Smooth muscle cell (in vitro differentiated cells): ENCODE measurements at regions not wholly inside any gene's neighbourhood (a gene's known extent, or its start where the extent isn't known, plus 50 kb on each side); places are given as distances from the start of the nearest gene placed in this dataset.

Experiments
- DNase-seq: peaks from one replicate; lab custom pipeline; 2025; ENCODE audit not compliant: unreplicated experiment; lab: John Stamatoyannopoulos, UW
- H2AFZ ChIP-seq: fragments of 200-600 bp; sonication (generic); 2 replicates; pipeline ENCODE4 v1.6.0; 2016; ENCODE audit warnings: antibody characterized with exemption, low read depth, mild to moderate bottlenecking
- H3F3A ChIP-seq: fragments of 200-600 bp; sonication (generic); 2 replicates; pipeline ENCODE4 v1.6.0; 2017; ENCODE audit warnings: antibody characterized with exemption, low read depth
- H3K27ac ChIP-seq: fragments of 200-600 bp; sonication (generic); 2 replicates; pipeline ENCODE4 v1.5.1; 2016; ENCODE audit warnings: low read depth, mild to moderate bottlenecking
- H3K27me3 ChIP-seq: fragments of 200-600 bp; sonication (generic); 2 replicates; pipeline ENCODE4 v1.6.1; 2016; ENCODE audit warnings: low read depth, mild to moderate bottlenecking
- H3K36me3 ChIP-seq: fragments of 200-600 bp; sonication (generic); 2 replicates; pipeline ENCODE4 v1.5.1; 2016; ENCODE audit warnings: low read depth
- H3K4me1 ChIP-seq: fragments of 200-600 bp; sonication (generic); 2 replicates; pipeline ENCODE4 v1.5.1; 2016; ENCODE audit warnings: low read depth
- H3K4me2 ChIP-seq: fragments of 200-600 bp; sonication (generic); 2 replicates; pipeline ENCODE4 v1.6.0; 2016; ENCODE audit warnings: mild to moderate bottlenecking
- H3K4me3 ChIP-seq: fragments of 200-600 bp; sonication (generic); 2 replicates; pipeline ENCODE4 v1.5.1; 2016; ENCODE audit warnings: mild to moderate bottlenecking
- H3K79me2 ChIP-seq: fragments of 200-600 bp; sonication (generic); 2 replicates; pipeline ENCODE4 v1.6.0; 2016; ENCODE audit warnings: low read depth, mild to moderate bottlenecking
- H3K9ac ChIP-seq: fragments of 200-600 bp; sonication (generic); 2 replicates; pipeline ENCODE4 v1.6.0; 2016; ENCODE audit warnings: low read depth
- H3K9me3 ChIP-seq: fragments of 200-600 bp; sonication (generic); replicated peaks from 2 replicates; pipeline ENCODE4 v1.5.1; 2016; ENCODE audit warnings: low read depth
- H4K20me1 ChIP-seq: fragments of 200-600 bp; sonication (generic); 2 replicates; pipeline ENCODE4 v1.6.0; 2016; ENCODE audit warnings: low read depth
- CTCF ChIP-seq: fragments of 200-600 bp; sonication (generic); IDR thresholded peaks from 2 replicates; pipeline ENCODE4 v1.5.1; 2017; ENCODE audit warnings: borderline replicate concordance, mild to moderate bottlenecking, antibody characterized with exemption; ENCODE audit not compliant: insufficient read depth, poor library complexity, severe bottlenecking
- WGBS: methylation state at CpG from one replicate; pipeline ENCODE4 v1.1.7; 2016; ENCODE audit warnings: low lambda C conversion rate; 5-methylcytosine and 5-hydroxymethylcytosine counted together

- Histone ChIP-seq H2AFZ (no peak overlapping the region), H3K36me3 (no peaks in the 10 kb centered on the region), H4K20me1 (no peaks in the 10 kb centered on the region), H3K9me3 (no peaks in the 10 kb centered on the region), H3K4me3 (no peak overlapping the region), H3K27me3 (no peaks in the 10 kb centered on the region), H3K4me2 (no peak overlapping the region), H3F3A (no peaks in the 10 kb centered on the region), H3K27ac (no peak overlapping the region), H3K9ac (no peak overlapping the region), H3K79me2 (no peaks in the 10 kb centered on the region), H3K4me1 (peaks cover 5% of the 10 kb centered on the region)
- 81% methylated on average over 4 of the region's 4 CpGs for WGBS
- no peak for DNase-seq
- no peak for TF ChIP-seq CTCF
These were observed 1245.2 kb upstream of the CELF4 start for GRCh38 chr18:38810789-38811188.

- TF ChIP-seq CTCF, result no peak
- 92% methylated on average over 3 of the region's 3 CpGs for WGBS
These were observed 1242.3 kb upstream of the CELF4 start for GRCh38 chr18:38807915-38808314.

GRCh38 chr18:38805256-38805655, 1239.7 kb upstream of the CELF4 start:
- H3F3A ChIP-seq, result no peaks in the 10 kb centered on the region
- DNase-seq, result no peak
- WGBS, result 44% methylated on average over 1 of the region's 1 CpG
- no peaks in the 10 kb centered on the region for H3K9me3 ChIP-seq
- no peaks in the 10 kb centered on the region for H3K36me3 ChIP-seq
- H3K4me3 ChIP-seq, result no peak overlapping the region
- no peaks in the 10 kb centered on the region for H4K20me1 ChIP-seq
- H2AFZ ChIP-seq, result no peak overlapping the region
- H3K4me1 ChIP-seq, result peaks cover 5% of the 10 kb centered on the region
- H3K27me3 ChIP-seq, result no peaks in the 10 kb centered on the region
- no peak overlapping the region for H3K27ac ChIP-seq
- no peaks in the 10 kb centered on the region for H3K79me2 ChIP-seq
- H3K4me2 ChIP-seq, result no peak overlapping the region
- no peak overlapping the region for H3K9ac ChIP-seq
- no peak for TF ChIP-seq CTCF

More at GRCh38 chr18:38807915-38808314, 1242.3 kb upstream of the CELF4 start:
- H3K4me1 ChIP-seq, result peaks cover 5% of the 10 kb centered on the region
- H3K9ac ChIP-seq, result no peak overlapping the region
- H3K27me3 ChIP-seq, result no peaks in the 10 kb centered on the region
- no peak overlapping the region for H3K27ac ChIP-seq
- no peak overlapping the region for H3K4me2 ChIP-seq
- H2AFZ ChIP-seq, result no peak overlapping the region
- no peaks in the 10 kb centered on the region for H3F3A ChIP-seq
- no peaks in the 10 kb centered on the region for H3K36me3 ChIP-seq
- no peaks in the 10 kb centered on the region for H4K20me1 ChIP-seq
- no peaks in the 10 kb centered on the region for H3K9me3 ChIP-seq
- H3K4me3 ChIP-seq, result no peak overlapping the region
- DNase-seq, result no peak
- H3K79me2 ChIP-seq, result no peaks in the 10 kb centered on the region

- no peaks in the 10 kb centered on the region for H3K27me3 ChIP-seq
- TF ChIP-seq CTCF, result no peak
- WGBS, result 43% methylated on average over 2 of the region's 2 CpGs
- no peak overlapping the region for H3K4me2 ChIP-seq
- no peaks in the 10 kb centered on the region for H3F3A ChIP-seq
- no peak overlapping the region for H2AFZ ChIP-seq
- H3K9me3 ChIP-seq, result no peaks in the 10 kb centered on the region
- H3K27ac ChIP-seq, result no peak overlapping the region
- H3K79me2 ChIP-seq, result no peaks in the 10 kb centered on the region
- no peaks in the 10 kb centered on the region for H3K36me3 ChIP-seq
- no peak for DNase-seq
- H3K9ac ChIP-seq, result no peak overlapping the region
- H3K4me1 ChIP-seq, result peaks cover 3% of the 10 kb centered on the region
- H3K4me3 ChIP-seq, result no peak overlapping the region
- H4K20me1 ChIP-seq, result no peaks in the 10 kb centered on the region
These were observed 1236.0 kb upstream of the CELF4 start for GRCh38 chr18:38801640-38802039.
